ENCODE measurements at regions not wholly inside any gene's neighbourhood (a gene's known extent, or its start where the extent isn't known, plus 50 kb on each side); places are given as distances from the start of the nearest gene placed in this dataset.

GRCh38 chr1:5424802-5425703 lies 567.2 kb downstream of the NPHP4 start:
- ChIA-PET POLR2A (no interaction called here), CTCF (no interaction called here)
- Mint-ChIP-seq H3K36me3 (peaks cover 68% of the 10 kb centered on the region), H3K9me3 (peaks cover 74% of the 10 kb centered on the region), H3K27me3 (ENCODE audit: low read depth) (peaks cover 7% of the 10 kb centered on the region), H3K4me3 (no peak overlapping the region; the same call in 1 of the 2 replicates), H3K27ac (no peak overlapping the region), H3K4me1 (no peaks in the 10 kb centered on the region; the same call in 1 of the 2 replicates)
- ATAC-seq, result no peak
- no peak for TF ChIP-seq ZNF121 (CRISPR knock-in tag; IDR thresholded peaks at IDR 0.05)
- no peak for TF ChIP-seq FOXP1 (CRISPR knock-in tag; IDR thresholded peaks at IDR 0.05; ENCODE audit: borderline replicate concordance)
- no peak for TF ChIP-seq NFATC4 (CRISPR knock-in tag; IDR thresholded peaks at IDR 0.05)
- TF ChIP-seq FOXP4 (CRISPR knock-in tag; IDR thresholded peaks at IDR 0.05), result no peak
- TF ChIP-seq ERG (CRISPR knock-in tag; IDR thresholded peaks at IDR 0.05), result no peak
- no peak for TF ChIP-seq GABPB1 (CRISPR knock-in tag; IDR thresholded peaks at IDR 0.05)
- TF ChIP-seq ZNF423 (CRISPR knock-in tag; IDR thresholded peaks at IDR 0.05), result no peak
- no peak for TF ChIP-seq KAT7 (CRISPR knock-in tag; IDR thresholded peaks at IDR 0.05; ENCODE audit: borderline replicate concordance)
- TF ChIP-seq SP1 (CRISPR knock-in tag; conservative IDR thresholded peaks at IDR 0.05), result no peak
- TF ChIP-seq MAX (CRISPR knock-in tag; IDR thresholded peaks at IDR 0.05), result no peak
- no peak for TF ChIP-seq PRRX2 (CRISPR knock-in tag; IDR thresholded peaks at IDR 0.05)
- TF ChIP-seq NFYB (CRISPR knock-in tag; conservative IDR thresholded peaks at IDR 0.05; ENCODE audit: low read depth), result no peak
- TF ChIP-seq SMAD4 (CRISPR knock-in tag; IDR thresholded peaks at IDR 0.05), result no peak
- DNase-seq (ENCODE audit: low spot score), result no peak

- Mint-ChIP-seq H3K9me3 (peaks cover 80% of the 10 kb centered on the region), H3K27me3 (ENCODE audit: low read depth) (peaks cover 12% of the 10 kb centered on the region), H3K27ac (no peak overlapping the region), H3K4me1 (no peaks in the 10 kb centered on the region; the same call in 1 of the 2 replicates), H3K36me3 (peaks cover 71% of the 10 kb centered on the region), H3K4me3 (no peak overlapping the region)
- POLR2A ChIA-PET, result no interaction called here
- no peak for ATAC-seq
- CTCF ChIA-PET, result no interaction called here
- no peak for DNase-seq (ENCODE audit: low spot score)
- TF ChIP-seq CREB1 (CRISPR knock-in tag; IDR thresholded peaks at IDR 0.05), result no peak
- TF ChIP-seq ZNF138 (CRISPR knock-in tag; conservative IDR thresholded peaks at IDR 0.05), result no peak
- no peak for TF ChIP-seq HMGXB4 (CRISPR knock-in tag; IDR thresholded peaks at IDR 0.05)
Observed at GRCh38 chr1:5423109-5423508, 569.1 kb downstream of the NPHP4 start.

GRCh38 chr1:5419501-5419900 lies 572.7 kb downstream of the NPHP4 start:
- H3K4me3 Mint-ChIP-seq, result no peak overlapping the region
- POLR2A ChIA-PET, result no interaction called here
- peaks cover 70% of the 10 kb centered on the region for H3K36me3 Mint-ChIP-seq
- no peaks in the 10 kb centered on the region for H3K4me1 Mint-ChIP-seq
- no peak overlapping the region for H3K27ac Mint-ChIP-seq
- CTCF ChIA-PET, result no interaction called here
- H3K27me3 Mint-ChIP-seq (ENCODE audit: low read depth), result peaks cover 14% of the 10 kb centered on the region; the same call in 1 of the 2 replicates
- ATAC-seq (no peak), DNase-seq (ENCODE audit: low spot score) (no peak)
- H3K9me3 Mint-ChIP-seq, result peaks cover 75% of the 10 kb centered on the region
- TF ChIP-seq MAX (CRISPR knock-in tag; IDR thresholded peaks at IDR 0.05), result no peak
- TF ChIP-seq CTCF (IDR thresholded peaks at IDR 0.05), result no peak
- no peak for TF ChIP-seq ZNF281 (CRISPR knock-in tag; IDR thresholded peaks at IDR 0.05)
- no peak for TF ChIP-seq ATF1 (CRISPR knock-in tag; IDR thresholded peaks at IDR 0.05)
- no peak for TF ChIP-seq ZNF263 (CRISPR knock-in tag; IDR thresholded peaks at IDR 0.05; ENCODE audit: low read depth)
- no peak for TF ChIP-seq GRHL2 (CRISPR knock-in tag; IDR thresholded peaks at IDR 0.05; ENCODE audit: insufficient replicate concordance, severe bottlenecking)
- no peak for TF ChIP-seq MXD4 (CRISPR knock-in tag; IDR thresholded peaks at IDR 0.05; ENCODE audit: borderline replicate concordance)

Measured in WTC11 (cell line).